HG03354 (cell line): ENCODE measurements at regions not wholly inside any gene's neighbourhood (a gene's known extent, or its start where the extent isn't known, plus 50 kb on each side); places are given as distances from the start of the nearest gene placed in this dataset.
"Not testable (repeated sequence)": the region's sequence is repeated elsewhere in the genome, so short reads cannot be mapped to it uniquely, and the experiment has no call there.

Experiments
- ATAC-seq: cut with Tn5 transposase; IDR thresholded peaks from one replicate; pipeline ENCODE4 v1.9.1; 2021; ENCODE audit warnings: mild to moderate bottlenecking; ENCODE audit not compliant: unreplicated experiment, poor library complexity, severe bottlenecking

DNA sequence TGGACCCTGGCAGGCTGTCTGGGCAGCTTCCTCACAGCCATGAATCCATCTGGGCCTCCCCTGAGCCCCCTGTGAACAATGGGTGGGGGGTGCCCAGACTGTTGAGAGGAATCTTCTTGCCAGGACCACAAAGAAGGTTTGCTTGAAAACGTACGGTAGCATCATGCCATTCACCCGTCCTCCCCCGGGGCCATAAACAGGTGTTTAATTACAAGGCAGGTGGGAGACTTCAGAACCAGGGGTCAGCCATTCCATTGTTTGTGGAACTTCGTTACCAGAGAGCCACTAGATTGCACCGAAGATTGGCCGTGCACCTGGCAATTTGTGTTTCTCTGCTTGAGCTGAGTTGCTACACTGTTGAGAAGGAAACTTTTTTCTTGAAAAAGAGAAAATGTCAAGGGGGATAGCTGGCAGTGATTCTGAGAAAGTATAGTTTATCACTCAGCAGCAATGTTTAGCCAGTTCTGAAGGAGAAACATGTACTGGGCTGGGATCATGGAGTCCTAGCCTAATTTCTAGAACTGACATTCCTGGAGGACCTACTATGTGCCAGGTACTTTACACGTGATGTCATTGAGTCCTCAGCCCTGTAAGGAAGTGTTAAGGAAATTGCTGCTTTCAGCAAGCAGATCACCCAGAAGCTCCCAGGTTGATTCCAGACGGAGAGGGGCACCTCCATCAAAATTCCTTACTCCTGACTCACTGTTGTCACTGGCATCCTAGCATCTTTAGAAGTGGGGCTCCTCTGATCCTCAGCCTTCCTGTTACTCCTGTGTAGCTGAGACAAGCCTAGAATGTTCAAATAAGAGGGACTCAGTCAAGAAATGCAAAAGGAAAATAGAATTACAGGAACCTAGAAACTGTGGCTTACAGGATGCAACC, 103.8 kb upstream of the UBE2E1 start:
- no peak for ATAC-seq

DNA sequence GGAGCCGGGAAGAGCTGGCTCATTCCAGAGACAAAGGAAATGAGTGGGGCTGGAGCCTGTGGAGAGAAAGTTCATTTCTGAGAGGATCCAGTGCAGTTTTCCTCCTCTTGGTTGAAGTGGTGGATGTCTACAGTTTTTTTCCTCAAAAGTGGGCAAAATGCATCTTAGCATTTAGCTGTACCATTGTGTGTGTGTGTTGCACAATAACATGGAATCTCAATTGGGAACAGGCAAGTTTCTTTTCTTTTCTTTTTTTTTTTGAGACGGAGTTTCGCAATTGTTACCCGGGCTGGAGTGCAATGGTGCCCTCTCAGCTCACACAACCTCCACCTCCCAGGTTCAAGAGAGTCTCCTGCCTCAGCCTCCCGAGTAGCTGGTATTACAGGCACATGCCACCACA, 101.5 kb upstream of the UBE2E1 start:
- no peak for ATAC-seq

DNA sequence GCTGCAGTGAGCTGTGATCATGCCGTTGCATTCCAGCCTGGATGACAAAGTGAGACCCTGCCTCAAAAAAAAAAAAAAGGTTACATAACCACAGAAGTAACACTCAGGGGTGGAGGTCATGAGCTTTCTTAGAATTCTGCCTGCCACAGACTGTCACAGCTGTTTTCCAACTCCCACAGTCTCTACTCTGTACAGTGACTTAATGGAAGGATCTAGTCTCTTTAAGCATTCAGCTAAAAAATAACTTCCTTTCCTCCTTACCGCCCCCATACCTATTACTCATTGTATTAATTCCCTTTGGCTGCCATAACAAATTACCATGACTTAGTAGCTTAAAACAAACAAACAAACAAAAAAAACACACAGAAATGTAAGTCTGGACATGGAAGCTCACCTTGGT, 99.6 kb upstream of the UBE2E1 start:
- ATAC-seq: no peak

DNA sequence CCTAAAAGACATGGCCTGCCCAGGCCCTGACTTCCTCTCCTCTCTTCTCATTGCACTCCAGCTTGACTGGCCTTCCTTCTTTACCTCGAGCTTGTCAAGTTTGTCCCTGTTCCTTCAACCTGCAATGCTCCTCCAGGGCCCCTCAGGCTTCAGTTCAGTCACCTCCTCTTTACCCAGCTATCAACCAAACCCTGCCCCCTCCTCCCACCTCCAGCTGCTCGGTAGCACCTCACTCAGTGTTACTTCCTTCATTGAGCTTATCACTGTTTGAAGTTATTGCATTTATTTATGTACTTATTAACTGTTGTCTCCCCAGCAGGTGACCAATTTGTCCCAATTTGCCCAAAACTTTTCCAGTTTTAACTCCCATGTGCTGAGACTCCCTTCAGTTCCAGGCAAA, 95.8 kb upstream of the UBE2E1 start:
- no peak for ATAC-seq

DNA sequence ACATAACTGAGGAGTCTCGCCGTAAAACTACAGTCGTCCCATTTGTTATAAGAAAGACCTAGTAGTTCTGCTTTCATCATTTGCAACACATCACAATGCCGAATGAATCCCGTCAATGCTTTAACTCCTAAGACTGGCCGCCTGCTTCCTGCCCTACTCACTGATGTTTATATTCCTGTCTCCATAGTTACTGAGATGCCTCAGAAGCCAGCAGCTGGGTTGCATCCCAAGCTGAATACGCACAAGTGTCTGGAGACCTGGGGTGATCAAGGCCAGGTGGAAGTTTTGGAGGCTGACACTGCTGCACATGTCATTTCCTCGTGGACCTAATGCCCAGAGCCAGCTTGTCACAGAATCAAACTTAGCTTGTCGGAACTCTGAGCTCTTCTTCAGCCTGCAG, 95.2 kb upstream of the UBE2E1 start:
- no peak for ATAC-seq

DNA sequence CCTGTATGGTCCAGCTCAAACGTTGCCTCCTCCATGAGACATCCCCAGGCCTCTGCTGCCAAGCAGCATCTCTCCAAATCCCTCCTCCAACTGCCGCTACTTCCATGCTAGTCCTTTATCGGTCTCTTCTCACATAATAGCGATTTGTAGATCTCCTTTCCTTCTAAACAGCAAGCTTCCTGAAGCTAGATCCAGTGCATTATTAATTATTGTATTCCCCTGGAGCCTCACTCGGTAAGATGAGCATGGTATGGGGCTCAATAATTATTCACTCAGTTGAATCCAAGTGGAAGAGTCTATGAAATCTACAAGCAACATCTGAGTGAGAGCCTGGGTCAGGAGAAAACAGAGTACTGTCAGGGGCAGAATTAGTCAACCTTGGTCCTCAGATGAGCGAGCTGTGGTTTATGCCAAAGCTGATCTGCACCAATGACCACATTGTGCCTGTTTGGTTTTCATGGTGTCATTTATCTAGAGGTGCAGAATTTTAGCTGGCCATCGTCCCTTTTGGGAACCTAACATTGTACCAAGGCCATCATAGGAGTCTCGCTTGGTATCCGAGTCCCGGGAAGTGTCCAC, 93.8 kb upstream of the UBE2E1 start:
- ATAC-seq: peak; percentile 92

DNA sequence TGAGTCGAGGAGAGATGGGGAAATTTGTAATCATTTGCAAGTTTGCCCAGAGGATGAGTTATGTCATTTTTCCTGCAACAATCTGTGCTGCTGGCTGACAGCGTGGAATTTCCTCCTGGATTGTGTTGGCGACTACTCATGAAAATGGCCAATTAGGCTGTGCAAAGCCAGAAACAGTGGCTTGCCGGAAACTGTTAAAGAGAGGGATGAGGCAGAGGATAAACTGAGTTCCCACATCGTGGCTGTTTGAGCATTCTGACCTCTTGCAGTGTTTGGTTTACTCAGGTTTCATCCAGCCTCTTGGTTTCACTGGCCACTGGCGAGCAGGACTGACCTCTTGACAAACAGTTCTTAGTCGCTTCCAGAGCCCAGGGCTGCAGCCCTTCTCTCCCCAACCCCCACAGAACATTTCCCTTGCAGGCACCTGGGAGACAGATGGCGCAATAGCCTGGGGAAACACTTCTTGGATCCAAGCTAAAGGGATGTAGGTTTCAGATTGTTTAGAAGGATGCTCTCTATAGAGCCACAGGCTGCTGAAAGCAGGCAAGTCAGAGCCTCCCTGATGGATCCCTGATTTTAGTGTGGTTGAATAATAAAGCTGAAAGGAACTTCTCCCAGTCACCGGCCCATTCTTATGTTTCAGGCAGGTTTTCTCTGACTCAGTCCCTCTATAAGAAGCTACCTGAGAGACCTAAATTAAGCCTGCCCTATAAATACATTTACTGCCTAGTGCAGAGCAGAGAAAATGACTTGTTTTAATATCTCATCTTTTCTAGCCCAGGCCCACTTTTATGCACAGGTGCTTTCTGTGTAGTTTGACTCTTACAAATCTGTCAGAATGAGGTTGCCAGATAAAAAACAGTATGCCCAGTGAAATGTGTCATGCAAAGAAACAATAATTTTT, 92.8 kb upstream of the UBE2E1 start:
- no peak for ATAC-seq

DNA sequence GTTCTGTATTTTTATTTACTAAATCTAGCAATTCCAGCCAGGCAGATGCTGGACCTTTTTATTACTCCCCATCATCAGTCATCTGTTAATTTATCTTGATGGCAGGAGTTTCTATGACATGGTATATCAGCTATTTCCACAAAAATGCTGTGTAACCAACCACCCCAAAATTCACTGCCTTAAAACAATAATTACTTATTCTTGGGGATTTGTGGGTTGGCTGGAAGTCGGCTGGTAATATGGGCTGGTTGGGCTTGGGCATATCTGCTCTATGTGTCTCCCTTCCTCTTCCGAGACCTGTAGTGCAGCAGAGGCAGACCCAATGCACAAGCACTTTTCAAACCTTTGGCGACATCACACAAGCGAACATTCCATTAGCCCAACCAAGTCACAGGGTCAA, 92.1 kb upstream of the UBE2E1 start:
- ATAC-seq: no peak

DNA sequence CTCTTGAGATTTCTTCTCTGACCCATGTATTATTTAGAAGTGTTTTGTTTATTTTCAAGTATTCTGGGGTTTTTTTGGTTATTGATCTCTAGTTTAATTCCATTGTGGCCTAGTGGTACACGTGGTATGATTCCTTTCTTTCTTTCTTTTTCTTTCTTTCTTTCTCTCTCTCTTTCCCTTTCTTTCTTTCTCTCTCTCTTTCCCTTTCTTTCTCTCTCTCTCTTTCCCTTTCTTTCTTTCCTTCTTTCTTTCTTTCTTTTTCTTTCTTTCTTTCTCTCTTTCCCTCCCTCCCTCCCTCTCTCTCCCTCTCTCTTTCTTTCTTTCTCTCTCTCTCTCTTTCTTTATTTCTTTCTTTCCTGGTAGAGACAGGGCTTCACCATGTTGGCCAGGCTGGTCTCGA, 85.7 kb upstream of the UBE2E1 start:
- no peak for ATAC-seq

DNA sequence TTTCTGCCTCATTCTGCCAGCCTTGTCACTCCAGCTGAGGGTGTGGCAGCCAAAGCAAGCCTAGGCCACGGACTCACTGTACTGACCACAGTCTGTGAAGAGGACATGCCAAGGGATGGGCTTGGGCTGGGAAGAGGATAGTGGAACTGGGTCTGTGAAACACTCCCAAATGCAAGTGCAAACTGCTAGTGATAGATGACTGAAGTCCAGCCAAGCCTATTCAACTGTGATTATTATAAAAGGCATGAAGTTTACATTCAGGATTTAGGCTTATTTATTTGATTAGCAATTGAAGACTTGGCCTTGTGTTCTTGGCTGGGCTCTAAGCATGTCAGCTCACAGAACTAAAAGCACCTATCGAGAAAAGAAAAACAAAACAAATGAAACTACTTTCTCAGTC, 84.9 kb upstream of the UBE2E1 start:
- no peak for ATAC-seq

DNA sequence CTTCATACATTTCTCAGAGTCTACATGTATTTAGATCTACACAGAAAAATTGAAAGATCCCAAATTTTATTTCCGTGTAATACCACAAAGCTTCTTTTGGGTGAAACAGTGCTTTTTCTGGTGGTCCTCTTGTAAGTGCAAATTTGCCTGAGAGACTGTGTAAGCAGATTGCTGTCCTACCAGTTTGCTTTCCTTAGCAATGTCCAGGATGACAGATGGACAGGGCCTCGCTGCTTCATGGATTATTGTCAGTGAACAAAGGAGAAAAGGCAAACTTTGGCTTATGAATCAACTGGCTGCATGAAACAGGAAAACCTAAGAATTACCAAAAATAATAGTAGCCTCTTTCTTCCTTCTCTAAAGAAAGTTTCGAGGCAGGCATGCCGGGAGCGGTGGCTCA, 82.6 kb upstream of the UBE2E1 start:
- no peak for ATAC-seq

DNA sequence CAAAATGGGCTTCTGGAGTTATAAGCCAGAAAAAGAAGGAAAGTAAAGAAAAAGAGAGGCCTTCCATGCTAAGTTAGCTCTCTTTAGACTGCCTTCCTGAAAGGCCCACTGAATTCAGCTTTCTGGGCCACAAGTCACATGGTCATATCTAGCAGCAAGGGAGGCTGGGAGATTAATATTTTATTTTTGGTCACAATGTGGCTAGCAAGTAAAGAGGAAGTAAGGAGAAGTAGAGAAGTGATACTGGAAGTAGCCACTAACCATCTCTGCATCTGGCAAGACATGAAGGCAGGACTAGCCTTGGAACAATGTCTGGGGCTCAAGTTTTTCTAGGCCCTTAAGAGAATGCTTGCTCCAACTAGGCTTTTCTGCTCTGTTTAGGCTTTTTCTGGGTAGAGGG, 81.8 kb upstream of the UBE2E1 start:
- peak; percentile 57 for ATAC-seq

DNA sequence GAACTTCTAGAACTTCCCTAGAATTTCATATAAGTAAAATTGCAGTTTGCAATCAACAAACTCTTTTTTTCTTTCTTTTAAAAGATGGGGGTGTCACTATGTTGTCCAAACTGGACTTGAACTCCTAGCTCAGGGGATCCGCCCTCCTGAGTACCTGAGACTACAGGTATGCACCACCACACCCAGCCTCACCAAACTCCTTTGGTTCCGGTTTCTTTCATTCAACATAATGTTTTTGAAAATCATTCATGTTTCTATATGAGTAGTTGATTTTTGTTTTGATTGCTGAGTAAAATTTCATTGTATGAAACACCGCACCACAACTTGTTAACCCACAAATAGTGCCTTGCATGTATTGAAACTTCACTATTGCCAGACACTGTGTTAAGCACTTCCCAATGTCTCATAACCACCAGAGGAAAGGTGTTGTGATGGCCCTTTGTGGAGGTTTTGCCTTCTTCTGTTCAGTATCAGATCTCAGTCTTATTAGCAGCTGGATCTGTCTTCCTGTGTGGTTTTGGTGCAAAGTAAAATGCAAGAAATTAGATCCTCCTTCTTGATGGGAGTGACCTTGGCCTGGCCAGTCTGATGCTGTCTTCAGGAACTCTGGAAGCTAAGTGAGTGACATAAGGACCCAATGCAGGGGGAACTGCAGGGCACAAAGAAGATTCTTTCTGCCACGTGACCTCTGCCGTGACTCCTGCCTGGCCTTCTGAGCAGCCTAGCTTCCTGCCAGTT, 78.8 kb upstream of the UBE2E1 start:
- peak; percentile 71 for ATAC-seq

DNA sequence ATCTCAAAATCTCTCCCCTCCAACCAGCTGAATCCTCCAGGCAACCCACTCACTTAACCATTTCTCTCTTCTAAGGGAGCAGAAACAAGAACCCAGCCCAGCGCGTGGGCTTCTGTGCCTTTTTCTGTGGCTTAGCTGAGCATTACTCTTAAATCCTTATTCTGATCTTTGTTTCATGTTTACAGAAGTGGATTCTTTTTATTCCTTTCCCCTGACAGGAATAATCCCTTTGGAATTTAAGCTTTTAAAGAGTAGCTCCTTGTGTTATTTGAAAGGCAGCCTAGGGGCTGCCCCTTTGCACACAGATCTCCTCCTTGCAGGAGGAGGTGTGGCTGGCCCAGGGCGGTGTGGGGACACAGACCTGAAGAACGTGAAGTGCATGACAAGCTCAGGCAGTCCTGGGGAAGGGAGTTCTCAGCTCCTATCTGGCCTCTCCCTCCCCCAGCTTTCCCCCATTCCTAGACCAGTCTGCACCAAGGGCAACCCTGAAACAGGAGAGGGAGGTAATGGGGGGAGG, 77.1 kb upstream of the UBE2E1 start:
- ATAC-seq: no peak

DNA sequence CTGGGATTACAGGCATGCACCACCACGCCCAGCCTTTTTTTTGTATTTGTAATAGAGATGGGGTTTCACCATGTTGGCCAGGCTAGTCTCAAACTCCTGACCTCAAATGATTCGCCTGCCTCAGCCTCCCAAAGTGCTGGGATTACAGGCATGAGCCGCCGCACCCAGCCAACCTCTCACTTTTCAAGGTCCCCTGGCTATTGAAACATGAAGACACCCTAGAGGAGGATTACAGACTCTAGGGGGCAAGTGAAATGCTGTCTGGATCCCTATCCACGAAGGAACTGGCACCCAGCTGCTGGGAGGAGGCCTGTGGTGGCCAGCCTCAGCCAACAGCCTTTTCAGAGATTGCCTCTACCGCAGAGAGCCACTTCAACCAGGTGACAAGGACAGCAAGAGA, 76.4 kb upstream of the UBE2E1 start:
- not testable (repeated sequence) for ATAC-seq

DNA sequence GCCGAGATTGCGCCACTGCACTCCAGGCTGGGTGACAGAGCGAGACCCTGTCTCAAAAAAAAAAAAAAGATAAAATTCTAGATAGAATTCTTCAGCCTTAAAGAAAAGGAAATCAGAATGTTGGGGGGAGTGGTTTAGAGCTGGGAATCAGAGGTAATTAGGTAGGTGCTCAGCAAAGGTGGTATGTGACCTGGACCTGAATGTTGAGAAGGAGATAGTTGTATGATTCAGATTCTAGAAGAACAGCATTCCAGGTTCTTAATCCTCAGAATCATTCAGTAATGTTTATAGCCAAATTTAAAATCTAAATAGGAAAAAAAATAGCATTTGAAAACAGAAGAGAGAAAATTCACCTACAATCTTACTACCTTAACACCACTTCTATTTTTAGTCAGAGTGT, 71.3 kb upstream of the UBE2E1 start:
- ATAC-seq: no peak

DNA sequence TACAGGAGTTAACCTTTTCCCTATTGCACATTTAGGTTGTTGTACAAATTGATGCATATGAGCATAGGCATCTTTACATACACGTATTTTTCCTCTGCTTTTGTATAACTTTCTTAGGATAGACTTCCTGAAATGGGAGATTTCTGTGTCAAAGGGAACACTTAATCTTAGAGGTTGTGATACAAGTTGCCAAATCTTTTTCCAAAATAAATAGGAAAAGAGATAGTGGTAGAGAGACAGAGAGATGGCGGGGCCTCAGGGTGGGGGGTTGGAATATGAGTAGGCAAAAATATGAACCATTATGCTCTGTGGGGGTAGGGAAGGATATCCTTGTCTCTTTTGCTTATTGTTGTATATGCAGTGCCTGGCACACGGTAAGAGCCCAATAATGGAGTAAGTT, 70.7 kb upstream of the UBE2E1 start:
- no peak for ATAC-seq

DNA sequence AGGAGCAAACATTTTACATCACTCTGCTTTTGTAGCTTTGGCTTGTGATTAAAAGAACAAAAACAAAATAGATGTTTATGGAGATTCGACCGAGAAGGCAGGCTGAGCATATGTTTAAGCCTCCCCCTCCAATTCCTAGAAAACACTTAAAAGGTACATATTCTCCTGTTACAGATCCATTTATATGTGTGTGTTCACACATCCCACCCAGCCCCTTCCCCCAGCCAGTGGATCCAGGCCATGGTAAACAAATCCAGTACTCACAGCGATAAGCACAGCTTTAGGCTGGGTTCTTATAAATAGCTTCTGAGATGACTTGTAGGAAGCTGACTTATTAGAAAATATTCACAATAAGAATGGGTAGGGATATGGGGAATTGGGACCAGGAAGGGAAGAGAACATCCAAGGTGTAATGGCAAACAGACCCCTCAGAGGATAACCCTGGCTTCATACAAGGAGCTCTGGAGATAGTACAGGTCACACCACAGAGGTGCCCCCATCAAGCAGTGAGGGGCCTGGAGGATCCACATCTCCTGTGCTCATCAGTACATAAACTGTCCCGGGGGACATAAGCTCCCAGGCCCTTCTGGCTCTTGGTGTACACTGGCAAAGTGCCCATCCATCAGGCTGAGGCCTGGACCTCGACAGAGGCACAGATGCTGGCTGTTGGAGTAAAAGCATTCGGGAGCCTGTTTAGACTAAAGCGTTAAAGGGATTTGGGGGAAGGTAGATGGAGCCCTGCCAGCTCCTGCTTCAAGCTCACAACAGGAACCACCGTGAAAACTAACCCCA, 70.0 kb upstream of the UBE2E1 start:
- no peak for ATAC-seq

DNA sequence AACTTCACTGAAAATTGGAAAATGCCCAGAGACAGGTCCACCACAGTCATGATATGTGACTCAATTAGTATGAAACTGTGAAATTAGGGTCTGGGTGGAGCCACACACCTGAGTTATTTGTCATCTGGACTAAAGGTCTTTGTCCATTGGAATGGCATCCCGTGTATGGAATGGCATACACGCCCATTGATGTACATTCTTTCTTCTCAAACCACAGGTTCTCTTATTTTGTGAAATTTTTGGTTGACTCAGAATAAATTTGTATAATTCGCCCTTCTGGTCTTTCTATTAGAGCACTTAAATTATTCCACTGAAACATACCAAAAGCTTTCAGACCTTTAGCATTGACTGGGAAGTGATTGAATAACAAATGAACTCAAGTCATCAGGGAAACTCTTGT, 66.8 kb upstream of the UBE2E1 start:
- no peak for ATAC-seq
